H1 (cell line): ENCODE measurements at regions not wholly inside any gene's neighbourhood (a gene's known extent, or its start where the extent isn't known, plus 50 kb on each side); places are given as distances from the start of the nearest gene placed in this dataset.

ENCODE experiments used
- CTCF ChIA-PET: fragments of 300-600 bp; sonication (Branson Sonifier 250); formaldehyde crosslinking; loops from one replicate; lab custom pipeline; 2021; ENCODE audit not compliant: partially characterized antibody; lab: Charles Lee
- POLR2A ChIA-PET: fragments of 300-600 bp; sonication (Branson Sonifier 250); formaldehyde crosslinking; loops from one replicate; lab custom pipeline; 2021; ENCODE audit warnings: inconsistent platforms; ENCODE audit not compliant: partially characterized antibody; lab: Charles Lee
- DNase-seq, 2 experiments: peaks; one replicate each; pipeline versions ENCODE4 v3.0.0 to v3.0.0-alpha.2; 2010 to 2022; ENCODE audit warnings: low spot score in 2 of 2, low read depth in 1 of 2, mixed read lengths in 1 of 2
- FAIRE-seq: peaks from 2 replicates; lab custom pipeline; 2011; peaks lifted over from hg19 to GRCh38; lab: Jason Lieb, UNC
- H2AFZ ChIP-seq: 2 replicates; pipeline ENCODE4 v1.8.1; 2012; ENCODE audit warnings: low read length, inconsistent platforms
- H2AK5ac ChIP-seq: 2 replicates; pipeline ENCODE4 v1.6.1; 2013; ENCODE audit warnings: low read depth, low read length
- H2BK120ac ChIP-seq: replicated peaks from 2 replicates; pipeline ENCODE3; 2013; ENCODE audit warnings: low read depth, low read length, inconsistent platforms
- H2BK12ac ChIP-seq: 2 replicates; pipeline ENCODE4 v1.6.1; 2013; ENCODE audit warnings: low read depth, low read length
- H2BK15ac ChIP-seq: 2 replicates; pipeline ENCODE4 v1.6.1; 2013; ENCODE audit warnings: low read length
- H2BK20ac ChIP-seq: 2 replicates; pipeline ENCODE4 v1.6.1; 2013; ENCODE audit warnings: low read length
- H2BK5ac ChIP-seq: 2 replicates; pipeline ENCODE4 v1.6.1; 2013; ENCODE audit warnings: low read depth, low read length
- H3K14ac ChIP-seq: 2 replicates; pipeline ENCODE4 v1.6.1; 2013; ENCODE audit warnings: inconsistent platforms; ENCODE audit not compliant: insufficient read length
- H3K18ac ChIP-seq: 2 replicates; pipeline ENCODE4 v1.6.1; 2013; ENCODE audit warnings: low read length; ENCODE audit errors: extremely low read depth
- H3K23ac ChIP-seq: 2 replicates; pipeline ENCODE4 v1.6.1; 2013; ENCODE audit warnings: inconsistent platforms; ENCODE audit not compliant: insufficient read length
- H3K23me2 ChIP-seq: 2 replicates; pipeline ENCODE4 v1.6.1; 2013; ENCODE audit warnings: low read depth, low read length
- H3K27ac ChIP-seq: 2 replicates; pipeline ENCODE4 v1.6.1; 2011; ENCODE audit warnings: low read depth, low read length, inconsistent platforms
- H3K27me3 ChIP-seq, 4 experiments: replicated peaks in 1 of 4; 1 replicate in 1 of 4; 2 replicates in 3 of 4; pipeline versions ENCODE4 v1.6.1 to v1.8.1; 2011 to 2013; ENCODE audit warnings: low read length in 3 of 4, mild to moderate bottlenecking in 3 of 4, inconsistent platforms in 2 of 4, mixed read lengths in 2 of 4, moderate library complexity in 1 of 4; ENCODE audit not compliant: control insufficient read depth in 3 of 4, insufficient read depth in 3 of 4; ENCODE audit errors: extremely low read depth in 1 of 4
- H3K36me3 ChIP-seq, 4 experiments: 2 replicates each; pipeline versions ENCODE4 v1.6.1 to v1.8.1; 2011 to 2013; ENCODE audit warnings: mild to moderate bottlenecking in 4 of 4, low read length in 3 of 4, moderate library complexity in 2 of 4, control low read depth in 1 of 4, inconsistent platforms in 1 of 4; ENCODE audit not compliant: insufficient read depth in 4 of 4, control insufficient read depth in 2 of 4
- H3K4ac ChIP-seq: replicated peaks from 2 replicates; pipeline ENCODE3; 2013; ENCODE audit warnings: low read length, low read depth, mixed read lengths, inconsistent platforms; ENCODE audit not compliant: insufficient read length
- H3K4me1 ChIP-seq, 4 experiments: replicated peaks in 1 of 4; 1 replicate in 1 of 4; 2 replicates in 3 of 4; pipeline versions ENCODE4 v1.6.1 to v1.8.1; 2011 to 2013; ENCODE audit warnings: low read length in 3 of 4, inconsistent platforms in 2 of 4, mixed read lengths in 1 of 4; ENCODE audit not compliant: insufficient read depth in 4 of 4, control insufficient read depth in 3 of 4
- H3K4me2 ChIP-seq, 2 experiments: 2 replicates each; pipeline versions ENCODE4 v1.6.1 to v1.8.1; 2011 to 2013; ENCODE audit warnings: low read depth in 2 of 2, low read length in 2 of 2, control low read depth in 1 of 2, inconsistent platforms in 1 of 2, mild to moderate bottlenecking in 1 of 2; ENCODE audit not compliant: insufficient read depth in 1 of 2
- H3K4me3 ChIP-seq, 4 experiments: fragments of 200-600, 300-600 bp in 1 of 4; sonication (generic), shearing (Covaris generic), sonication (Bioruptor Twin) in 1 of 4; 2 replicates each; pipeline versions ENCODE4 v1.5.1 to v1.8.1; 2011 to 2016; ENCODE audit warnings: low read length in 4 of 4, low read depth in 3 of 4, control low read depth in 2 of 4, inconsistent platforms in 2 of 4, mild to moderate bottlenecking in 2 of 4, mixed read lengths in 1 of 4, moderate library complexity in 1 of 4; ENCODE audit not compliant: insufficient read depth in 2 of 4; ENCODE audit errors: extremely low read depth in 1 of 4
- H3K56ac ChIP-seq: replicated peaks from 2 replicates; pipeline ENCODE3; 2013; ENCODE audit warnings: low read depth, mild to moderate bottlenecking, mixed read lengths, low read length, inconsistent platforms; ENCODE audit not compliant: insufficient read length
- H3K79me1 ChIP-seq: 2 replicates; pipeline ENCODE4 v1.6.1; 2013; ENCODE audit warnings: low read depth, low read length, control low read depth
- H3K79me2 ChIP-seq, 2 experiments: 2 replicates each; pipeline versions ENCODE4 v1.6.1 to v1.8.1; 2012 to 2013; ENCODE audit warnings: low read length in 2 of 2, mild to moderate bottlenecking in 2 of 2, inconsistent platforms in 1 of 2; ENCODE audit not compliant: insufficient read depth in 2 of 2, control insufficient read depth in 1 of 2
- H3K9ac ChIP-seq, 4 experiments: replicated peaks in 1 of 4; 1 replicate in 1 of 4; 2 replicates in 3 of 4; pipeline versions ENCODE4 v1.6.1 to v1.8.1; 2011 to 2013; ENCODE audit warnings: low read depth in 3 of 4, low read length in 3 of 4, control low read depth in 2 of 4, mild to moderate bottlenecking in 2 of 4, moderate library complexity in 2 of 4, inconsistent platforms in 1 of 4; ENCODE audit errors: extremely low read depth in 1 of 4
- H3K9me3 ChIP-seq, 2 experiments: 2 replicates each; pipeline versions ENCODE4 v1.6.1 to v1.8.1; 2012 to 2013; ENCODE audit warnings: mild to moderate bottlenecking in 2 of 2, moderate library complexity in 2 of 2, control low read depth in 1 of 2, inconsistent platforms in 1 of 2, low read depth in 1 of 2, low read length in 1 of 2, mixed read lengths in 1 of 2; ENCODE audit not compliant: insufficient read depth in 2 of 2
- H4K20me1 ChIP-seq, 2 experiments: replicated peaks in 1 of 2; 2 replicates each; pipeline versions ENCODE3 to v1.8.1; 2011 to 2013; ENCODE audit warnings: inconsistent platforms in 2 of 2, low read length in 2 of 2, mild to moderate bottlenecking in 1 of 2; ENCODE audit not compliant: insufficient read depth in 2 of 2, control insufficient read depth in 1 of 2
- H4K5ac ChIP-seq: 2 replicates; pipeline ENCODE4 v1.6.1; 2013; ENCODE audit warnings: low read length, low read depth, mixed read lengths, inconsistent platforms; ENCODE audit not compliant: insufficient read length
- H4K8ac ChIP-seq: 2 replicates; pipeline ENCODE4 v1.8.0; 2013; ENCODE audit warnings: mild to moderate bottlenecking, moderate library complexity, low read length, inconsistent platforms; ENCODE audit not compliant: insufficient read depth; ENCODE audit errors: extremely low read depth
- H4K91ac ChIP-seq: replicated peaks from 2 replicates; pipeline ENCODE3; 2013; ENCODE audit warnings: low read length, mixed read lengths, inconsistent platforms; ENCODE audit not compliant: insufficient read length
- GTF2F1 ChIP-seq: IDR thresholded peaks from 2 replicates; pipeline ENCODE4 v1.6.1; 2012; ENCODE audit warnings: low read depth, low read length, improper control_type of control experiment, borderline replicate concordance
- RFX5 ChIP-seq: IDR thresholded peaks from 2 replicates; pipeline ENCODE4 v1.6.1; 2011; ENCODE audit warnings: low read depth, low read length, improper control_type of control experiment, borderline replicate concordance
- WGBS, 2 experiments: shearing (Covaris generic) in 1 of 2; methylation state at CpG; one replicate each; pipeline versions ENCODE4 v1.1.6 to v1.1.7; 2013 to 2015; ENCODE audit warnings: low lambda C conversion rate in 2 of 2, mixed read lengths in 2 of 2, inconsistent platforms in 1 of 2, low coverage in 1 of 2, missing lambda C conversion rate in 1 of 2; ENCODE audit not compliant: insufficient replicate concordance in 2 of 2, insufficient coverage in 1 of 2, insufficient read length in 1 of 2; ENCODE audit errors: extremely low coverage in 1 of 2, missing lambda C conversion rate in 1 of 2; 5-methylcytosine and 5-hydroxymethylcytosine counted together
- TF ChIP-seq, protein P1 (sequence below): IDR thresholded peaks from 2 replicates; pipeline ENCODE4 v1.6.1; 2012; ENCODE audit warnings: inconsistent platforms
- TF ChIP-seq, protein P2 (sequence below): IDR thresholded peaks from 2 replicates; pipeline ENCODE4 v1.6.1; 2012; ENCODE audit warnings: low read length, inconsistent platforms

DNA sequence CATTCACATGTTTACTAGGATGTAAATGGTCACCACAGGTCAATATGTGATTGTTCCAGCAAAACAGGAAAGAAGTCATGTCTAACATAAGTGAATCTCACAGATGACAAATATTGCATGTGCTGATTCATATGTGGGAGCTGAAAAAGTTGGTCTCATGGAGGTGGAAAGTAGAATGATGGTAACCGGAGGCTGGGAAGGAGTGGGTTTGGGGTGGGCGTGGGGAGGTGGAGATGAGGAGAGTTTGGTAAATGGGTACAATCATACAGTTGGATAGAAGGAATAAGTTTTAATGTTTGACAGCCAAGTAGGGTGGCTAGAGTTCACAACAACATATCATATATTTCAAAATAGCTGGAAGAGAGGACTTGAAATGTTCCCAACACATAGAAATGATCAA, 83.8 kb upstream of the RANBP3L start:
- Histone ChIP-seq H3K4me2 (no peak overlapping the region), H2BK12ac (no peak overlapping the region), H2BK15ac (no peak overlapping the region), H4K91ac (no peak overlapping the region), H3K56ac (no peak overlapping the region), H4K5ac (no peak overlapping the region), H3K23me2 (no peaks in the 10 kb centered on the region), H3K18ac (no peak overlapping the region), H3K79me1 (no peaks in the 10 kb centered on the region), H3K4me3 (no peak overlapping the region), H2AFZ (no peak overlapping the region), H4K20me1 (no peaks in the 10 kb centered on the region), H3K36me3 (no peaks in the 10 kb centered on the region), H3K4ac (no peak overlapping the region), H3K9ac (no peak overlapping the region), H3K9me3 (no peaks in the 10 kb centered on the region), H2BK20ac (no peak overlapping the region), H3K14ac (no peak overlapping the region)
- POLR2A ChIA-PET = no interaction called here
- DNase-seq = no peak
- WGBS, 2 experiments = 89 to 100% methylated on average over 2 of the region's 2 CpGs
- TF ChIP-seq GTF2F1 (no peak), RFX5 (no peak)
- TF ChIP-seq, protein P1, sequence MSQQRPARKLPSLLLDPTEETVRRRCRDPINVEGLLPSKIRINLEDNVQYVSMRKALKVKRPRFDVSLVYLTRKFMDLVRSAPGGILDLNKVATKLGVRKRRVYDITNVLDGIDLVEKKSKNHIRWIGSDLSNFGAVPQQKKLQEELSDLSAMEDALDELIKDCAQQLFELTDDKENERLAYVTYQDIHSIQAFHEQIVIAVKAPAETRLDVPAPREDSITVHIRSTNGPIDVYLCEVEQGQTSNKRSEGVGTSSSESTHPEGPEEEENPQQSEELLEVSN = no peak
- TF ChIP-seq, protein P2, sequence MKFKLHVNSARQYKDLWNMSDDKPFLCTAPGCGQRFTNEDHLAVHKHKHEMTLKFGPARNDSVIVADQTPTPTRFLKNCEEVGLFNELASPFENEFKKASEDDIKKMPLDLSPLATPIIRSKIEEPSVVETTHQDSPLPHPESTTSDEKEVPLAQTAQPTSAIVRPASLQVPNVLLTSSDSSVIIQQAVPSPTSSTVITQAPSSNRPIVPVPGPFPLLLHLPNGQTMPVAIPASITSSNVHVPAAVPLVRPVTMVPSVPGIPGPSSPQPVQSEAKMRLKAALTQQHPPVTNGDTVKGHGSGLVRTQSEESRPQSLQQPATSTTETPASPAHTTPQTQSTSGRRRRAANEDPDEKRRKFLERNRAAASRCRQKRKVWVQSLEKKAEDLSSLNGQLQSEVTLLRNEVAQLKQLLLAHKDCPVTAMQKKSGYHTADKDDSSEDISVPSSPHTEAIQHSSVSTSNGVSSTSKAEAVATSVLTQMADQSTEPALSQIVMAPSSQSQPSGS = no peak
- TF ChIP-seq, all 59 proteins: peak for 0
- Histone ChIP-seq H2AK5ac (no peak overlapping the region), H3K23ac (no peak overlapping the region), H3K79me2 (no peaks in the 10 kb centered on the region), H4K8ac (no peak overlapping the region), H2BK5ac (no peak overlapping the region), H3K27ac (no peak overlapping the region), H3K4me1 (peaks cover 0 to 2% (median 0%) of the 10 kb centered on the region in 4 experiments; a peak in 1 of 7 replicates), H2BK120ac (no peak overlapping the region), H3K27me3 (no peaks in the 10 kb centered on the region)
- no peak for FAIRE-seq
- CTCF ChIA-PET = interaction anchor here (0.6 to 1.5 kb wide), 7 partner anchors 8 to 354 kb away, joined by 3 to 5 read pairs (median 3); no protein-coding TSS in a partner anchor
